HG03469 (cell line): ENCODE measurements at regions not wholly inside any gene's neighbourhood (a gene's known extent, or its start where the extent isn't known, plus 50 kb on each side); places are given as distances from the start of the nearest gene placed in this dataset.
"Not testable (repeated sequence)": the region's sequence is repeated elsewhere in the genome, so short reads cannot be mapped to it uniquely, and the experiment has no call there.

Source experiments
- ATAC-seq: cut with Tn5 transposase; IDR thresholded peaks from one replicate; pipeline ENCODE4 v1.9.1; 2021; ENCODE audit warnings: mild to moderate bottlenecking, moderate library complexity, moderate number of reproducible peaks; ENCODE audit not compliant: unreplicated experiment

- no peak for ATAC-seq
Observed at GRCh38 chr12:83537428-83538053, 850.8 kb downstream of the TMTC2 start.

GRCh38 chr12:83536496-83536895 lies 849.8 kb downstream of the TMTC2 start:
- no peak for ATAC-seq

- no peak for ATAC-seq
Observed at GRCh38 chr12:83528571-83528970, 841.9 kb downstream of the TMTC2 start.

- ATAC-seq, result no peak
Observed at GRCh38 chr12:83527810-83528209, 841.1 kb downstream of the TMTC2 start.

GRCh38 chr12:83515306-83516026 lies 828.8 kb downstream of the TMTC2 start:
- no peak for ATAC-seq

GRCh38 chr12:83514372-83514771 lies 827.7 kb downstream of the TMTC2 start:
- ATAC-seq, result no peak

- ATAC-seq, result no peak
Observed at GRCh38 chr12:83506841-83507240, 820.1 kb downstream of the TMTC2 start.

GRCh38 chr12:83505586-83505985 lies 818.9 kb downstream of the TMTC2 start:
- ATAC-seq, result no peak

- ATAC-seq, result not testable (repeated sequence)
Observed at GRCh38 chr12:83499894-83500293, 813.2 kb downstream of the TMTC2 start.

GRCh38 chr12:83477696-83478095 lies 791.0 kb downstream of the TMTC2 start:
- no peak for ATAC-seq

- ATAC-seq, result no peak
Observed at GRCh38 chr12:83476695-83477690, 790.3 kb downstream of the TMTC2 start.

GRCh38 chr12:83476006-83476405 lies 789.3 kb downstream of the TMTC2 start:
- no peak for ATAC-seq

- no peak for ATAC-seq
Observed at GRCh38 chr12:83474369-83474768, 787.7 kb downstream of the TMTC2 start.

GRCh38 chr12:83473408-83474095 lies 786.8 kb downstream of the TMTC2 start:
- ATAC-seq, result peak; percentile 95

- ATAC-seq, result no peak
Observed at GRCh38 chr12:83472772-83473171, 786.1 kb downstream of the TMTC2 start.

- no peak for ATAC-seq
Observed at GRCh38 chr12:83472350-83472749, 785.6 kb downstream of the TMTC2 start.

- no peak for ATAC-seq
Observed at GRCh38 chr12:83471341-83471740, 784.6 kb downstream of the TMTC2 start.

- no peak for ATAC-seq
Observed at GRCh38 chr12:83470749-83471148, 784.0 kb downstream of the TMTC2 start.

GRCh38 chr12:83468988-83469908 lies 782.5 kb downstream of the TMTC2 start:
- no peak for ATAC-seq

- no peak for ATAC-seq
Observed at GRCh38 chr12:83465632-83466031, 778.9 kb downstream of the TMTC2 start.
